GM21717 (cell line): ENCODE measurements at regions not wholly inside any gene's neighbourhood (a gene's known extent, or its start where the extent isn't known, plus 50 kb on each side); places are given as distances from the start of the nearest gene placed in this dataset.
"Not testable (repeated sequence)": the region's sequence is repeated elsewhere in the genome, so short reads cannot be mapped to it uniquely, and the experiment has no call there.

ENCODE experiments used
- ATAC-seq: cut with Tn5 transposase; IDR thresholded peaks from one replicate; pipeline ENCODE4 v1.9.1; 2021; ENCODE audit warnings: mild to moderate bottlenecking, moderate library complexity; ENCODE audit not compliant: unreplicated experiment

- ATAC-seq, result no peak
These were observed 54.2 kb upstream of the NFIA start for GRCh38 chr1:61028136-61028535.

- not testable (repeated sequence) for ATAC-seq
These were observed 64.3 kb upstream of the NFIA start for GRCh38 chr1:61018068-61018467.

GRCh38 chr1:61017651-61018050 is 64.7 kb upstream of the NFIA start:
- ATAC-seq, result no peak

- no peak for ATAC-seq
These were observed 68.3 kb upstream of the NFIA start for GRCh38 chr1:61013946-61014667.

- no peak for ATAC-seq
These were observed 69.0 kb upstream of the NFIA start for GRCh38 chr1:61013189-61013945.

GRCh38 chr1:61012341-61012761 is 70.0 kb upstream of the NFIA start:
- no peak for ATAC-seq

- ATAC-seq, result no peak
These were observed 70.6 kb upstream of the NFIA start for GRCh38 chr1:61011561-61012263.

- ATAC-seq, result no peak
These were observed 74.6 kb upstream of the NFIA start for GRCh38 chr1:61007534-61008364.

GRCh38 chr1:61005614-61006580 is 76.5 kb upstream of the NFIA start:
- no peak for ATAC-seq

GRCh38 chr1:61004262-61005003 is 77.9 kb upstream of the NFIA start:
- ATAC-seq, result no peak

- no peak for ATAC-seq
These were observed 82.0 kb upstream of the NFIA start for GRCh38 chr1:61000327-61000726.

GRCh38 chr1:60998786-60999185 is 83.6 kb upstream of the NFIA start:
- ATAC-seq, result no peak

GRCh38 chr1:60994828-60995492 is 87.4 kb upstream of the NFIA start:
- ATAC-seq, result no peak

- no peak for ATAC-seq
These were observed 88.0 kb upstream of the NFIA start for GRCh38 chr1:60994369-60994768.

- no peak for ATAC-seq
These were observed 90.2 kb upstream of the NFIA start for GRCh38 chr1:60992165-60992564.

GRCh38 chr1:60990714-60991090 is 91.7 kb upstream of the NFIA start:
- no peak for ATAC-seq

GRCh38 chr1:60989749-60990713 is 92.3 kb upstream of the NFIA start:
- no peak for ATAC-seq
